Activated T-cell treated with anti-CD3 and anti-CD28 coated beads, Interleukin-2, amount 50 U/mL, for 72 hours (primary cell): ENCODE measurements at regions not wholly inside any gene's neighbourhood (a gene's known extent, or its start where the extent isn't known, plus 50 kb on each side); places are given as distances from the start of the nearest gene placed in this dataset.

Experiments
- ATAC-seq, 2 donors: fragments of 150-1000 bp; cut with Tn5 transposase; replicated peaks in 1 of 2; 2 replicates each; pipeline ENCODE4 v1.10.0; 2021; ENCODE audit warnings: moderate library complexity in 2 of 2, mild to moderate bottlenecking in 1 of 2
- DNase-seq, 2 donors: peaks; one replicate each; pipeline ENCODE4 v3.0.0; 2021 to 2022; ENCODE audit warnings: mixed read lengths in 1 of 2
- H3K27ac Mint-ChIP-seq: one replicate; pipeline ENCODE4 v1.8.0; 2022; ENCODE audit warnings: mild to moderate bottlenecking, moderate library complexity, mixed read lengths
- H3K27me3 Mint-ChIP-seq: one replicate; pipeline ENCODE4 v1.8.0; 2022; ENCODE audit warnings: low read depth, mixed read lengths
- H3K36me3 Mint-ChIP-seq, 2 donors: one replicate each; pipeline ENCODE4 v1.8.0; 2022; ENCODE audit warnings: mixed read lengths in 2 of 2, mild to moderate bottlenecking in 1 of 2; ENCODE audit not compliant: insufficient read depth in 2 of 2
- H3K4me1 Mint-ChIP-seq: one replicate; pipeline ENCODE4 v1.8.0; 2022; ENCODE audit warnings: low read depth, mixed read lengths
- H3K4me3 Mint-ChIP-seq, 2 donors: one replicate each; pipeline ENCODE4 v1.8.0; 2022; ENCODE audit warnings: mild to moderate bottlenecking in 2 of 2, mixed read lengths in 2 of 2, moderate library complexity in 2 of 2
- H3K9me3 Mint-ChIP-seq, 2 donors: one replicate each; pipeline ENCODE4 v1.8.0; 2022; ENCODE audit warnings: mixed read lengths in 2 of 2

GRCh38 chr4:147310312-147310711 lies 170.6 kb upstream of the EDNRA start:
- Mint-ChIP-seq H3K36me3 (no peaks in the 10 kb centered on the region), H3K4me1 (no peaks in the 10 kb centered on the region), H3K27ac (no peak overlapping the region), H3K27me3 (no peaks in the 10 kb centered on the region), H3K4me3 (no peak overlapping the region), H3K9me3 (no peaks in the 10 kb centered on the region)
- DNase-seq (no peak), ATAC-seq (no peak)

GRCh38 chr4:147311956-147312355 lies 168.9 kb upstream of the EDNRA start:
- Mint-ChIP-seq H3K36me3 (no peaks in the 10 kb centered on the region), H3K4me1 (no peaks in the 10 kb centered on the region), H3K9me3 (no peaks in the 10 kb centered on the region), H3K4me3 (no peak overlapping the region), H3K27ac (no peak overlapping the region), H3K27me3 (no peaks in the 10 kb centered on the region)
- no peak for ATAC-seq
- DNase-seq = no peak

GRCh38 chr4:147312376-147313046 lies 168.4 kb upstream of the EDNRA start:
- no peaks in the 10 kb centered on the region for H3K9me3 Mint-ChIP-seq
- no peaks in the 10 kb centered on the region for H3K27me3 Mint-ChIP-seq
- DNase-seq (no peak), ATAC-seq (no peak)
- H3K4me3 Mint-ChIP-seq = no peak overlapping the region
- H3K4me1 Mint-ChIP-seq = no peaks in the 10 kb centered on the region
- no peaks in the 10 kb centered on the region for H3K36me3 Mint-ChIP-seq
- H3K27ac Mint-ChIP-seq = no peak overlapping the region

GRCh38 chr4:147313108-147313507 lies 167.8 kb upstream of the EDNRA start:
- H3K4me1 Mint-ChIP-seq = no peaks in the 10 kb centered on the region
- ATAC-seq = no peak

GRCh38 chr4:147318586-147318985 lies 162.3 kb upstream of the EDNRA start:
- H3K4me3 Mint-ChIP-seq = no peak overlapping the region

More at GRCh38 chr4:147313108-147313507, 167.8 kb upstream of the EDNRA start:
- Mint-ChIP-seq H3K4me3 (no peak overlapping the region), H3K27me3 (no peaks in the 10 kb centered on the region), H3K27ac (no peak overlapping the region), H3K36me3 (no peaks in the 10 kb centered on the region), H3K9me3 (no peaks in the 10 kb centered on the region)
- no peak for DNase-seq

GRCh38 chr4:147325571-147325981 lies 155.3 kb upstream of the EDNRA start:
- no peak overlapping the region for H3K27ac Mint-ChIP-seq
- no peak for DNase-seq

More at GRCh38 chr4:147318586-147318985, 162.3 kb upstream of the EDNRA start:
- ATAC-seq (no peak), DNase-seq (no peak)
- no peak overlapping the region for H3K27ac Mint-ChIP-seq
- no peaks in the 10 kb centered on the region for H3K36me3 Mint-ChIP-seq
- no peaks in the 10 kb centered on the region for H3K4me1 Mint-ChIP-seq
- no peaks in the 10 kb centered on the region for H3K27me3 Mint-ChIP-seq
- H3K9me3 Mint-ChIP-seq = peaks cover 0 to 2% of the 10 kb centered on the region in 2 donors

GRCh38 chr4:147326591-147326990 lies 154.3 kb upstream of the EDNRA start:
- ATAC-seq = no peak

More at GRCh38 chr4:147325571-147325981, 155.3 kb upstream of the EDNRA start:
- H3K9me3 Mint-ChIP-seq = no peaks in the 10 kb centered on the region
- no peaks in the 10 kb centered on the region for H3K36me3 Mint-ChIP-seq
- no peak overlapping the region for H3K4me3 Mint-ChIP-seq
- H3K27me3 Mint-ChIP-seq = no peaks in the 10 kb centered on the region
- no peaks in the 10 kb centered on the region for H3K4me1 Mint-ChIP-seq
- ATAC-seq = no peak

GRCh38 chr4:147327322-147327721 lies 153.6 kb upstream of the EDNRA start:
- Mint-ChIP-seq H3K9me3 (no peaks in the 10 kb centered on the region), H3K4me1 (no peaks in the 10 kb centered on the region), H3K27ac (no peak overlapping the region), H3K4me3 (no peak overlapping the region), H3K27me3 (no peaks in the 10 kb centered on the region), H3K36me3 (no peaks in the 10 kb centered on the region)
- DNase-seq (no peak), ATAC-seq (no peak)

More at GRCh38 chr4:147326591-147326990, 154.3 kb upstream of the EDNRA start:
- Mint-ChIP-seq H3K27me3 (no peaks in the 10 kb centered on the region), H3K4me1 (no peaks in the 10 kb centered on the region), H3K36me3 (no peaks in the 10 kb centered on the region), H3K4me3 (no peak overlapping the region), H3K9me3 (no peaks in the 10 kb centered on the region), H3K27ac (no peak overlapping the region)
- no peak for DNase-seq

- no peak for DNase-seq
- H3K9me3 Mint-ChIP-seq = no peaks in the 10 kb centered on the region
- no peaks in the 10 kb centered on the region for H3K27me3 Mint-ChIP-seq
- no peak overlapping the region for H3K27ac Mint-ChIP-seq
- no peaks in the 10 kb centered on the region for H3K36me3 Mint-ChIP-seq
- no peaks in the 10 kb centered on the region for H3K4me1 Mint-ChIP-seq
- no peak for ATAC-seq
- H3K4me3 Mint-ChIP-seq = no peak overlapping the region
Measured at GRCh38 chr4:147328189-147328588, 152.7 kb upstream of the EDNRA start.

- Mint-ChIP-seq H3K9me3 (no peaks in the 10 kb centered on the region), H3K36me3 (no peaks in the 10 kb centered on the region), H3K4me1 (no peaks in the 10 kb centered on the region), H3K27me3 (no peaks in the 10 kb centered on the region), H3K27ac (no peak overlapping the region), H3K4me3 (no peak overlapping the region)
- ATAC-seq (no peak), DNase-seq (no peak)
Measured at GRCh38 chr4:147328756-147329446, 152.0 kb upstream of the EDNRA start.

GRCh38 chr4:147332091-147332490 lies 148.8 kb upstream of the EDNRA start:
- no peak overlapping the region for H3K4me3 Mint-ChIP-seq
- no peak overlapping the region for H3K27ac Mint-ChIP-seq
- ATAC-seq (no peak), DNase-seq (no peak)
- H3K27me3 Mint-ChIP-seq = no peaks in the 10 kb centered on the region
- H3K36me3 Mint-ChIP-seq = no peaks in the 10 kb centered on the region
- no peaks in the 10 kb centered on the region for H3K4me1 Mint-ChIP-seq
- no peaks in the 10 kb centered on the region for H3K9me3 Mint-ChIP-seq

GRCh38 chr4:147334478-147334877 lies 146.4 kb upstream of the EDNRA start:
- no peak overlapping the region for H3K4me3 Mint-ChIP-seq
- no peak overlapping the region for H3K27ac Mint-ChIP-seq
- no peak for ATAC-seq
- H3K27me3 Mint-ChIP-seq = peaks cover 6% of the 10 kb centered on the region
- no peaks in the 10 kb centered on the region for H3K4me1 Mint-ChIP-seq
- H3K9me3 Mint-ChIP-seq = peaks cover 0 to 3% of the 10 kb centered on the region in 2 donors
- no peaks in the 10 kb centered on the region for H3K36me3 Mint-ChIP-seq
- DNase-seq = no peak

GRCh38 chr4:147335183-147335582 lies 145.7 kb upstream of the EDNRA start:
- no peak overlapping the region for H3K4me3 Mint-ChIP-seq
- no peaks in the 10 kb centered on the region for H3K4me1 Mint-ChIP-seq
- no peaks in the 10 kb centered on the region for H3K36me3 Mint-ChIP-seq
- H3K9me3 Mint-ChIP-seq = peaks cover 0 to 3% of the 10 kb centered on the region in 2 donors
- ATAC-seq (no peak), DNase-seq (no peak)
- peaks cover 6% of the 10 kb centered on the region for H3K27me3 Mint-ChIP-seq
- no peak overlapping the region for H3K27ac Mint-ChIP-seq

- Mint-ChIP-seq H3K9me3 (peaks cover 0 to 3% of the 10 kb centered on the region in 2 donors), H3K27ac (no peak overlapping the region), H3K4me1 (no peaks in the 10 kb centered on the region), H3K4me3 (no peak overlapping the region), H3K36me3 (no peaks in the 10 kb centered on the region), H3K27me3 (peaks cover 6% of the 10 kb centered on the region)
- ATAC-seq (no peak), DNase-seq (no peak)
Measured at GRCh38 chr4:147336252-147336651, 144.6 kb upstream of the EDNRA start.
